ENCODE measurements at regions not wholly inside any gene's neighbourhood (a gene's known extent, or its start where the extent isn't known, plus 50 kb on each side); places are given as distances from the start of the nearest gene placed in this dataset.

DNA sequence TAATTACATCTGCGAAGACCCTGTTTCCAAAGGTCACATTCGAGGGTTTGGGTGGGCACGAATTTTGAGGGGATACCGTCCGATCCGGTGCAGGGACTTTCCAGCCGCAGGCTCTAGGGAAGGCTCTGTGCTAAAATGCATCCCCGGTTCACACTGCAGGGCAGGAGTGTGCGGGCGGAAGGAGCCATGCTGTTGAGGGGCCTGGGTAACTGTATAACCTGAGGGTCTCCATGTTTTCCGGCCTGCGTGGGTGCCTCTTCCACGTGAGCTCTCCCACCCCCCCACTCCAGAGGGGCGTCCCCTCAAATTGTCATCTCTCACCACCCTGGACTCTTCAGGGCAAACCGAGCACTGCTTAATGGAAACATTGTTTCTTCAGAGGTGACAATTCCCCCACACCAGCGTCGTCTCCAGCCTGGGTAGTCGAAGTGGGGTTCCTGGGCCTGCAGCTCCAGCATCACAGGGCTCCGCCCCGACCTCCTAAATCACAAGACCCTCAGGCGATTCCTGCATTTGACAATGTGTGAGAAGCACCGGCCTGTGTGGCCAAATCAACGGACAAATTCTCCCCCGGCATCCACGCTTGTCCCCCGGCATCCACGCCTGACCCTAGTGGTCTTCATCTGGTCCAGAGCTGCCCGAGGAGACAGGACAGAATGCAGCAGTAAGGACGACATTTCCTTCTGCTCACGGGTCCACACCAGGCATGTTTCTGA is 51.2 kb downstream of the FOXL3 start:
- intact Hi-C loops (cut with micrococcal nuclease), result no loop called here
- ATAC-seq, result no peak
- Histone ChIP-seq H2AFZ (ENCODE audit: low read length) (no peak overlapping the region), H3F3A (ENCODE audit: low read length, unreplicated experiment) (no peaks in the 10 kb centered on the region), H3K9me2 (replicated peaks; ENCODE audit: low read length) (no peaks in the 10 kb centered on the region), H3K27ac (ENCODE audit: low read length) (no peak overlapping the region), H3K27me3 (ENCODE audit: low read length) (no peaks in the 10 kb centered on the region), H4K20me1 (ENCODE audit: low read length) (no peaks in the 10 kb centered on the region), H3K36me3 (ENCODE audit: low read depth, low read length) (no peaks in the 10 kb centered on the region), H3K79me2 (ENCODE audit: low read length) (no peaks in the 10 kb centered on the region), H3K9me3 (ENCODE audit: low read length) (no peaks in the 10 kb centered on the region), H3K9ac (ENCODE audit: low read length) (no peak overlapping the region), H3K4me1 (ENCODE audit: insufficient read depth, low read length) (peaks cover 13% of the 10 kb centered on the region), H3K4me2 (ENCODE audit: low read length) (no peak overlapping the region), H3K4me3 (ENCODE audit: low read length) (no peak overlapping the region)
- DNase-seq, result no peak
- ChIA-PET CTCF (interaction anchor here (0.7 to 0.8 kb wide), 2 partner anchors 8 to 81 kb away, joined by 3 to 7 read pairs; no protein-coding TSS in a partner anchor), POLR2A (ENCODE audit: unreplicated experiment) (interaction anchor here (0.6 to 0.7 kb wide), 2 partner anchors 8 to 1120 kb away, joined by 4 to 16 read pairs; no protein-coding TSS in a partner anchor)
- TF ChIP-seq EZH2phosphoT487 (IDR thresholded peaks at IDR 0.05; ENCODE audit: borderline replicate concordance, low read length) (no peak), EZH2 (IDR thresholded peaks at IDR 0.05; ENCODE audit: low read length, unreplicated experiment) (no peak)
- TF ChIP-seq, protein P1, sequence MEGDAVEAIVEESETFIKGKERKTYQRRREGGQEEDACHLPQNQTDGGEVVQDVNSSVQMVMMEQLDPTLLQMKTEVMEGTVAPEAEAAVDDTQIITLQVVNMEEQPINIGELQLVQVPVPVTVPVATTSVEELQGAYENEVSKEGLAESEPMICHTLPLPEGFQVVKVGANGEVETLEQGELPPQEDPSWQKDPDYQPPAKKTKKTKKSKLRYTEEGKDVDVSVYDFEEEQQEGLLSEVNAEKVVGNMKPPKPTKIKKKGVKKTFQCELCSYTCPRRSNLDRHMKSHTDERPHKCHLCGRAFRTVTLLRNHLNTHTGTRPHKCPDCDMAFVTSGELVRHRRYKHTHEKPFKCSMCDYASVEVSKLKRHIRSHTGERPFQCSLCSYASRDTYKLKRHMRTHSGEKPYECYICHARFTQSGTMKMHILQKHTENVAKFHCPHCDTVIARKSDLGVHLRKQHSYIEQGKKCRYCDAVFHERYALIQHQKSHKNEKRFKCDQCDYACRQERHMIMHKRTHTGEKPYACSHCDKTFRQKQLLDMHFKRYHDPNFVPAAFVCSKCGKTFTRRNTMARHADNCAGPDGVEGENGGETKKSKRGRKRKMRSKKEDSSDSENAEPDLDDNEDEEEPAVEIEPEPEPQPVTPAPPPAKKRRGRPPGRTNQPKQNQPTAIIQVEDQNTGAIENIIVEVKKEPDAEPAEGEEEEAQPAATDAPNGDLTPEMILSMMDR (conservative IDR thresholded peaks at IDR 0.05; ENCODE audit: low read depth, low read length), result no peak
- no TSS peak for BruUV-seq (replicated peaks)

GRCh38 chr7:341841-342638 is 52.1 kb downstream of the FOXL3 start:
- no peaks in the 10 kb centered on the region for H3K9me3 ChIP-seq (ENCODE audit: low read length)
- CTCF ChIA-PET, result interaction anchor here (0.6 to 0.8 kb wide), 4 partner anchors 9 to 395 kb away, joined by 3 to 7 read pairs (median 4); no protein-coding TSS in a partner anchor
- DNase-seq (peak; percentile 66), ATAC-seq (peak; percentile 94)
- no peak overlapping the region for H3K9ac ChIP-seq (ENCODE audit: low read length)
- H3K4me2 ChIP-seq (ENCODE audit: low read length), result no peak overlapping the region
- H3K36me3 ChIP-seq (ENCODE audit: low read depth, low read length), result no peaks in the 10 kb centered on the region
- H3K4me3 ChIP-seq (ENCODE audit: low read length), result no peak overlapping the region
- TF ChIP-seq EZH2phosphoT487 (IDR thresholded peaks at IDR 0.05; ENCODE audit: borderline replicate concordance, low read length), result no peak
- TF ChIP-seq, protein P1 (conservative IDR thresholded peaks at IDR 0.05; ENCODE audit: low read depth, low read length), result no peak
- no peak overlapping the region for H3K27ac ChIP-seq (ENCODE audit: low read length)
- no peaks in the 10 kb centered on the region for H3F3A ChIP-seq (ENCODE audit: low read length, unreplicated experiment)
- peaks cover 13% of the 10 kb centered on the region for H3K4me1 ChIP-seq (ENCODE audit: insufficient read depth, low read length)
- H3K9me2 ChIP-seq (replicated peaks; ENCODE audit: low read length), result no peaks in the 10 kb centered on the region
- H4K20me1 ChIP-seq (ENCODE audit: low read length), result no peaks in the 10 kb centered on the region
- H2AFZ ChIP-seq (ENCODE audit: low read length), result peak overlapping the region; percentile 58
- POLR2A ChIA-PET (ENCODE audit: unreplicated experiment), result interaction anchor here (0.6 to 0.7 kb wide), 2 partner anchors 8 to 1119 kb away, joined by 4 to 16 read pairs; no protein-coding TSS in a partner anchor
- no TSS peak for BruUV-seq (replicated peaks)
- no peaks in the 10 kb centered on the region for H3K79me2 ChIP-seq (ENCODE audit: low read length)
- no peaks in the 10 kb centered on the region for H3K27me3 ChIP-seq (ENCODE audit: low read length)
- intact Hi-C loops (cut with micrococcal nuclease), result no loop called here
